ENCODE measurements at regions not wholly inside any gene's neighbourhood (a gene's known extent, or its start where the extent isn't known, plus 50 kb on each side); places are given as distances from the start of the nearest gene placed in this dataset.

GRCh38 chr12:23464241-23464812, 485.1 kb downstream of the SOX5 start:
- DNase-seq (no peak), ATAC-seq (no peak)
- intact Hi-C loops (cut with DNase I): no loop called here

GRCh38 chr12:23472329-23472971, 477.0 kb downstream of the SOX5 start:
- intact Hi-C loops (cut with DNase I): no loop called here
- DNase-seq (no peak), ATAC-seq (no peak)

GRCh38 chr12:23473071-23473470, 476.4 kb downstream of the SOX5 start:
- intact Hi-C loops (cut with DNase I): no loop called here
- DNase-seq (no peak), ATAC-seq (no peak)

GRCh38 chr12:23474438-23474976, 475.0 kb downstream of the SOX5 start:
- intact Hi-C loops (cut with DNase I): no loop called here
- no peak for DNase-seq
- no peak for ATAC-seq

Measured in left cardiac atrium (tissue), 4 donors.